ENCODE measurements at regions not wholly inside any gene's neighbourhood (a gene's known extent, or its start where the extent isn't known, plus 50 kb on each side); places are given as distances from the start of the nearest gene placed in this dataset.

DNA sequence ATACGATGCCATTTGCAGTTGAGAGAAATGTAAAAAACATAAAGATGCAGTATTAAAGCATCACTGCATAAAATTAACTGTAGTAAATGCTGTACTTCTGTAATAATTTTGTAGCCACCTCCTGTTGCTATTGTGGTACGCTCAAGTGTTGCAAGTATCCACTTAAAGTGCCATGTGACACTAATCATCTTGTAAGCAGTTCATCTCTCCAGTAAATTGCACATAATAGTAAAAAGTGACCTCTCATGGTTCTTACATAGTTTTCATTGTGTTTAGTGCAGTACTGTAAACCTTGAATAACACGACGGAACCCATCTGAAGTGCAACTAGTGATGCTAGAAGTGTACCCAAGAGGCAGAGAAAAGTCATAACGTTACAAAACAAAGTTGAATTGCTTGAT, 190.1 kb upstream of the VGLL2 start:
- TF ChIP-seq POLR2A (IDR thresholded peaks at IDR 0.05) (no peak), CTCF (IDR thresholded peaks at IDR 0.05) (no peak)
- intact Hi-C loops (cut with DNase I) = no loop called here
- 45 to 48% methylated on average over 5 of the region's 5 CpGs for WGBS, 2 donors
- H3K36me3 ChIP-seq (replicated peaks in 1 of 2; ENCODE audit: insufficient read depth in 1 of 2, low read depth in 2 of 2) = no peaks in the 10 kb centered on the region
- DNase-seq (no peak), ATAC-seq (no peak)
- no peaks in the 10 kb centered on the region for H3K27me3 ChIP-seq
- H3K9me3 ChIP-seq = no peaks in the 10 kb centered on the region
- H3K4me3 ChIP-seq = no peak overlapping the region
- H3K4me1 ChIP-seq = no peaks in the 10 kb centered on the region
- no peak overlapping the region for H3K27ac ChIP-seq

GRCh38 chr6:117076076-117076475, 189.3 kb upstream of the VGLL2 start:
- Histone ChIP-seq H3K4me1 (no peaks in the 10 kb centered on the region), H3K27me3 (no peaks in the 10 kb centered on the region), H3K36me3 (replicated peaks in 1 of 2; ENCODE audit: insufficient read depth in 1 of 2, low read depth in 2 of 2) (no peaks in the 10 kb centered on the region), H3K9me3 (no peaks in the 10 kb centered on the region), H3K27ac (no peak overlapping the region), H3K4me3 (no peak overlapping the region)
- ATAC-seq (no peak), DNase-seq (no peak)
- intact Hi-C loops (cut with DNase I) = no loop called here
- no peak for TF ChIP-seq POLR2A (IDR thresholded peaks at IDR 0.05)
- TF ChIP-seq CTCF (IDR thresholded peaks at IDR 0.05) = no peak
- 4 to 6% methylated on average over 3 of the region's 3 CpGs for WGBS, 2 donors

DNA sequence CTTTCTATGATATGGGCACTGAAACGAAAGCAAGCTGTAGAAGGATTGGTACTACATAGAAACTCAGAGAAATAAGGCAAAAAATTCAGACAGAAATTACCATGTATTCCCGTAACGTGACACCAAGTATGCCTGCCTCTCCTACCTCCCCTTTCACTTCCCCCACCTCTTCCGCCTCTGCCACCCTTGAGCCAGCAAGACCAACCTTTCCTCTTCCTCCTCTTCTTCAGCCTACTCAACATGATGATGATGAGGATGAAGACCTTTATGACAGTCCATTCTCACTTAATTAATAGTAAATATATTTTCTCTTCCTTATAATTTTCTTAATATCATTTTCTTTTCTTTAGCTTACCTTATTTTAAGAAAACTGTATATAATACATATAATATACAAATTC, 188.1 kb upstream of the VGLL2 start:
- H3K9me3 ChIP-seq = no peaks in the 10 kb centered on the region
- H3K36me3 ChIP-seq (replicated peaks in 1 of 2; ENCODE audit: insufficient read depth in 1 of 2, low read depth in 2 of 2) = no peaks in the 10 kb centered on the region
- intact Hi-C loops (cut with DNase I) = no loop called here
- H3K27ac ChIP-seq = no peak overlapping the region
- H3K4me1 ChIP-seq = no peaks in the 10 kb centered on the region
- ATAC-seq (no peak), DNase-seq (no peak)
- no peak overlapping the region for H3K4me3 ChIP-seq
- WGBS, 2 donors = 62 to 64% methylated on average over 4 of the region's 4 CpGs
- TF ChIP-seq CTCF (IDR thresholded peaks at IDR 0.05) = no peak
- no peak for TF ChIP-seq POLR2A (IDR thresholded peaks at IDR 0.05)
- H3K27me3 ChIP-seq = no peaks in the 10 kb centered on the region

GRCh38 chr6:117078624-117079023, 186.7 kb upstream of the VGLL2 start:
- H3K36me3 ChIP-seq (replicated peaks in 1 of 2; ENCODE audit: insufficient read depth in 1 of 2, low read depth in 2 of 2) = no peaks in the 10 kb centered on the region
- no peaks in the 10 kb centered on the region for H3K9me3 ChIP-seq
- H3K27me3 ChIP-seq = no peaks in the 10 kb centered on the region
- no peak overlapping the region for H3K27ac ChIP-seq
- 19 to 24% methylated on average over 2 of the region's 2 CpGs for WGBS, 2 donors
- intact Hi-C loops (cut with DNase I) = no loop called here
- no peaks in the 10 kb centered on the region for H3K4me1 ChIP-seq
- no peak for DNase-seq
- no peak overlapping the region for H3K4me3 ChIP-seq
- ATAC-seq = no peak
- TF ChIP-seq CTCF (IDR thresholded peaks at IDR 0.05) (no peak), POLR2A (IDR thresholded peaks at IDR 0.05) (no peak)

DNA sequence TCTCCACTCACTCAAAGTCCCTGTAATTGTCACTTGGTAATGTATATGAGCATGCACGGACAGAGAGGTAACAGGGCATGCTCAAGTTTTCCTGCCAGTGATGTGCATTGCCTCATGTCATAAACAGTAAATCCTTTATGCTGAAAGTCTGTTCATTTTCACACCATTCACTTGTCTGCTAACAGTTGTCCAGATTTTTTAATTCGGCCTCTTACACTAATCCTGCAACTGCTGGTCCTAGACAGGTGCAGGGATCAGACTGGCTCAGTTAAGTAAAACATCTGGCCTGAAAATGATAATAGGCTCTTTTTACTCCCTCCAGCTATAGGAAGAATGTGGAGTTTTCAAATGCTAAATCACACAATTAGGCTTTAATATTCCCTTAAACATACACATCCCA, 185.4 kb upstream of the VGLL2 start:
- H3K4me3 ChIP-seq = no peak overlapping the region
- H3K9me3 ChIP-seq = no peaks in the 10 kb centered on the region
- no peak for ATAC-seq
- no peak overlapping the region for H3K27ac ChIP-seq
- H3K27me3 ChIP-seq = no peaks in the 10 kb centered on the region
- H3K4me1 ChIP-seq = no peaks in the 10 kb centered on the region
- no peak for TF ChIP-seq POLR2A (IDR thresholded peaks at IDR 0.05)
- WGBS, 2 donors = 45 to 48% methylated on average over 2 of the region's 2 CpGs
- no peaks in the 10 kb centered on the region for H3K36me3 ChIP-seq (replicated peaks in 1 of 2; ENCODE audit: insufficient read depth in 1 of 2, low read depth in 2 of 2)
- intact Hi-C loops (cut with DNase I) = no loop called here
- DNase-seq = no peak
